NK-92 (cell line): ENCODE measurements at regions not wholly inside any gene's neighbourhood (a gene's known extent, or its start where the extent isn't known, plus 50 kb on each side); places are given as distances from the start of the nearest gene placed in this dataset.

Source experiments
- DNase-seq: peaks from one replicate; lab custom pipeline; 2025; ENCODE audit not compliant: unreplicated experiment; lab: John Stamatoyannopoulos, UW

- no peak for DNase-seq
Observed at GRCh38 chr2:16117021-16117700, 176.8 kb downstream of the MYCN start.

- no peak for DNase-seq
Observed at GRCh38 chr2:16115881-16116830, 175.8 kb downstream of the MYCN start.

- no peak for DNase-seq
Observed at GRCh38 chr2:16115291-16115690, 174.9 kb downstream of the MYCN start.

GRCh38 chr2:16114836-16115235, 174.5 kb downstream of the MYCN start:
- no peak for DNase-seq

- DNase-seq, result no peak
Observed at GRCh38 chr2:16114070-16114469, 173.7 kb downstream of the MYCN start.

GRCh38 chr2:16113568-16113967, 173.2 kb downstream of the MYCN start:
- DNase-seq, result no peak

- DNase-seq, result no peak
Observed at GRCh38 chr2:16112972-16113560, 172.7 kb downstream of the MYCN start.

GRCh38 chr2:16112251-16112971, 172.1 kb downstream of the MYCN start:
- no peak for DNase-seq

- no peak for DNase-seq
Observed at GRCh38 chr2:16111838-16112210, 171.5 kb downstream of the MYCN start.

- DNase-seq, result no peak
Observed at GRCh38 chr2:16109821-16110310, 169.5 kb downstream of the MYCN start.

- no peak for DNase-seq
Observed at GRCh38 chr2:16109368-16109820, 169.0 kb downstream of the MYCN start.

- no peak for DNase-seq
Observed at GRCh38 chr2:16107246-16107645, 166.9 kb downstream of the MYCN start.

- DNase-seq, result no peak
Observed at GRCh38 chr2:16106619-16107018, 166.3 kb downstream of the MYCN start.

- no peak for DNase-seq
Observed at GRCh38 chr2:16105669-16106281, 165.4 kb downstream of the MYCN start.

GRCh38 chr2:16104949-16105668, 164.8 kb downstream of the MYCN start:
- no peak for DNase-seq

- no peak for DNase-seq
Observed at GRCh38 chr2:16104315-16104948, 164.1 kb downstream of the MYCN start.

- no peak for DNase-seq
Observed at GRCh38 chr2:16103614-16104314, 163.4 kb downstream of the MYCN start.

GRCh38 chr2:16102976-16103380, 162.6 kb downstream of the MYCN start:
- no peak for DNase-seq
